ENCODE measurements at regions not wholly inside any gene's neighbourhood (a gene's known extent, or its start where the extent isn't known, plus 50 kb on each side); places are given as distances from the start of the nearest gene placed in this dataset.
A peak's percentile ranks its signal among the peaks of the same experiment; 100 is the strongest.

GRCh38 chr4:4677556-4678522 lies 136.0 kb upstream of the STX18 start:
- TF ChIP-seq POLR2A (IDR thresholded peaks at IDR 0.05) (no peak), CTCF (IDR thresholded peaks at IDR 0.05) (peak in 2 of 3 donors; percentile 20 to 22)
